Endothelial cell of umbilical vein (primary cell): ENCODE measurements at regions not wholly inside any gene's neighbourhood (a gene's known extent, or its start where the extent isn't known, plus 50 kb on each side); places are given as distances from the start of the nearest gene placed in this dataset.

Experiments used
- CTCF ChIP-seq, 2 donors: IDR thresholded peaks; 1 replicate in 1 of 2; 2 replicates in 1 of 2; pipeline ENCODE4 v1.5.1; 2011; ENCODE audit warnings: low read length in 2 of 2, mild to moderate bottlenecking in 2 of 2, moderate library complexity in 2 of 2, control low read depth in 1 of 2, inconsistent platforms in 1 of 2, low read depth in 1 of 2; ENCODE audit not compliant: insufficient read depth in 1 of 2; ENCODE audit errors: extremely low read depth in 1 of 2
- EZH2 ChIP-seq: IDR thresholded peaks from 2 replicates; pipeline ENCODE4 v1.6.1; 2012; ENCODE audit warnings: borderline replicate concordance, low read depth, mild to moderate bottlenecking, moderate library complexity, low read length, inconsistent platforms; ENCODE audit not compliant: severe bottlenecking
- FOS ChIP-seq: IDR thresholded peaks from 2 replicates; pipeline ENCODE4 v1.6.1; 2011; ENCODE audit warnings: mild to moderate bottlenecking, low read length, moderate library complexity, borderline replicate concordance; ENCODE audit not compliant: insufficient read depth
- GATA2 ChIP-seq: IDR thresholded peaks from 2 replicates; pipeline ENCODE4 v1.7.0; 2011; ENCODE audit warnings: low read depth, mild to moderate bottlenecking, moderate library complexity, mixed read lengths, low read length; ENCODE audit not compliant: insufficient read length, insufficient read depth
- MAX ChIP-seq: IDR thresholded peaks from 2 replicates; pipeline ENCODE4 v1.6.1; 2011; ENCODE audit not compliant: insufficient read depth, insufficient read length
- MYC ChIP-seq: IDR thresholded peaks from one replicate; pipeline ENCODE4 v1.6.1; 2011; ENCODE audit warnings: mild to moderate bottlenecking, low read depth, low read length
- POLR2A ChIP-seq: IDR thresholded peaks from 2 replicates; pipeline ENCODE4 v1.6.1; 2012; ENCODE audit warnings: low read depth, mild to moderate bottlenecking, control low read depth, low read length
- POLR2AphosphoS5 ChIP-seq: IDR thresholded peaks from 2 replicates; pipeline ENCODE4 v1.6.1; 2012; ENCODE audit warnings: low read depth, mild to moderate bottlenecking, control low read depth, low read length, moderate library complexity; ENCODE audit not compliant: insufficient read depth

GRCh38 chr18:43350176-43350575 lies 72.9 kb upstream of the SYT4 start:
- TF ChIP-seq POLR2A (no peak), CTCF (IDR thresholded peaks at IDR 0.05; ENCODE audit: extremely low read depth in 1 of 2, insufficient read depth in 1 of 2, low read depth in 1 of 2, low read length in 2 of 2) (no peak), FOS (no peak), MAX (no peak), EZH2 (no peak), MYC (no peak), GATA2 (no peak), POLR2AphosphoS5 (no peak)
